GF-D8 (cell line): ENCODE measurements at regions not wholly inside any gene's neighbourhood (a gene's known extent, or its start where the extent isn't known, plus 50 kb on each side); places are given as distances from the start of the nearest gene placed in this dataset.
"Not testable (repeated sequence)": the region's sequence is repeated elsewhere in the genome, so short reads cannot be mapped to it uniquely, and the experiment has no call there.

Experiments
- DNase-seq: peaks from one replicate; lab custom pipeline; 2025; lab: John Stamatoyannopoulos, UW

GRCh38 chr12:4191642-4192041, 81.9 kb upstream of the CCND2 start:
- DNase-seq: no peak

GRCh38 chr12:4191149-4191548, 82.4 kb upstream of the CCND2 start:
- DNase-seq: no peak

- DNase-seq: peak; percentile 43
Measured at GRCh38 chr12:4190366-4191063, 83.0 kb upstream of the CCND2 start.

GRCh38 chr12:4189721-4190120, 83.8 kb upstream of the CCND2 start:
- no peak for DNase-seq

GRCh38 chr12:4187916-4188315, 85.6 kb upstream of the CCND2 start:
- DNase-seq: no peak

GRCh38 chr12:4187315-4187714, 86.2 kb upstream of the CCND2 start:
- not testable (repeated sequence) for DNase-seq

GRCh38 chr12:4178424-4179170, 95.0 kb upstream of the CCND2 start:
- DNase-seq: no peak

GRCh38 chr12:4177262-4177661, 96.3 kb upstream of the CCND2 start:
- DNase-seq: no peak

- no peak for DNase-seq
Measured at GRCh38 chr12:4176168-4176567, 97.4 kb upstream of the CCND2 start.

- peak; percentile 46 for DNase-seq
Measured at GRCh38 chr12:4174417-4174816, 99.1 kb upstream of the CCND2 start.

GRCh38 chr12:4172999-4173398, 100.6 kb upstream of the CCND2 start:
- DNase-seq: no peak

GRCh38 chr12:4171742-4172141, 101.8 kb upstream of the CCND2 start:
- no peak for DNase-seq

- DNase-seq: no peak
Measured at GRCh38 chr12:4169959-4170358, 103.6 kb upstream of the CCND2 start.

GRCh38 chr12:4169531-4169930, 104.0 kb upstream of the CCND2 start:
- no peak for DNase-seq

GRCh38 chr12:4168036-4168435, 105.5 kb upstream of the CCND2 start:
- DNase-seq: no peak

- DNase-seq: no peak
Measured at GRCh38 chr12:4164559-4165558, 108.7 kb upstream of the CCND2 start.

- DNase-seq: no peak
Measured at GRCh38 chr12:4164188-4164558, 109.4 kb upstream of the CCND2 start.

- no peak for DNase-seq
Measured at GRCh38 chr12:4161718-4162117, 111.8 kb upstream of the CCND2 start.

- no peak for DNase-seq
Measured at GRCh38 chr12:4160314-4161040, 113.1 kb upstream of the CCND2 start.

- DNase-seq: no peak
Measured at GRCh38 chr12:4159851-4160250, 113.7 kb upstream of the CCND2 start.

- DNase-seq: no peak
Measured at GRCh38 chr12:4158306-4158705, 115.3 kb upstream of the CCND2 start.

GRCh38 chr12:4157122-4157521, 116.4 kb upstream of the CCND2 start:
- DNase-seq: no peak
